ENCODE measurements at regions not wholly inside any gene's neighbourhood (a gene's known extent, or its start where the extent isn't known, plus 50 kb on each side); places are given as distances from the start of the nearest gene placed in this dataset.
"Not testable (repeated sequence)": the region's sequence is repeated elsewhere in the genome, so short reads cannot be mapped to it uniquely, and the experiment has no call there.

- no peak for DNase-seq (ENCODE audit: low read depth in 2 of 2)
Observed at GRCh38 chr11:16536513-16536912, 180.2 kb upstream of the SOX6 start.

GRCh38 chr11:16528639-16529038 lies 172.3 kb upstream of the SOX6 start:
- DNase-seq (ENCODE audit: low read depth in 2 of 2), result no peak

- no peak for DNase-seq (ENCODE audit: low read depth in 2 of 2)
Observed at GRCh38 chr11:16527525-16528246, 171.3 kb upstream of the SOX6 start.

GRCh38 chr11:16526947-16527346 lies 170.6 kb upstream of the SOX6 start:
- DNase-seq (ENCODE audit: low read depth in 2 of 2), result no peak

- DNase-seq (ENCODE audit: low read depth in 2 of 2), result not testable (repeated sequence)
Observed at GRCh38 chr11:16520713-16521112, 164.4 kb upstream of the SOX6 start.

GRCh38 chr11:16512899-16513241 lies 156.5 kb upstream of the SOX6 start:
- DNase-seq (ENCODE audit: low read depth in 2 of 2), result no peak

GRCh38 chr11:16512198-16512898 lies 156.0 kb upstream of the SOX6 start:
- DNase-seq (ENCODE audit: low read depth in 2 of 2), result no peak

GRCh38 chr11:16511116-16512114 lies 155.1 kb upstream of the SOX6 start:
- DNase-seq (ENCODE audit: low read depth in 2 of 2), result no peak

GRCh38 chr11:16505481-16505880 lies 149.1 kb upstream of the SOX6 start:
- DNase-seq (ENCODE audit: low read depth in 2 of 2), result no peak

GRCh38 chr11:16503891-16504290 lies 147.5 kb upstream of the SOX6 start:
- not testable (repeated sequence) for DNase-seq (ENCODE audit: low read depth in 2 of 2)

- DNase-seq (ENCODE audit: low read depth in 2 of 2), result no peak
Observed at GRCh38 chr11:16494918-16495691, 138.8 kb upstream of the SOX6 start.

GRCh38 chr11:16484434-16484833 lies 128.1 kb upstream of the SOX6 start:
- DNase-seq (ENCODE audit: low read depth in 2 of 2), result no peak

- DNase-seq (ENCODE audit: low read depth in 2 of 2), result no peak
Observed at GRCh38 chr11:16474659-16475058, 118.3 kb upstream of the SOX6 start.

- no peak for DNase-seq (ENCODE audit: low read depth in 2 of 2)
Observed at GRCh38 chr11:16469968-16470367, 113.6 kb upstream of the SOX6 start.

GRCh38 chr11:16468735-16469453 lies 112.5 kb upstream of the SOX6 start:
- DNase-seq (ENCODE audit: low read depth in 2 of 2), result no peak

- no peak for DNase-seq (ENCODE audit: low read depth in 2 of 2)
Observed at GRCh38 chr11:16460508-16460907, 104.2 kb upstream of the SOX6 start.

- DNase-seq (ENCODE audit: low read depth in 2 of 2), result no peak
Observed at GRCh38 chr11:16456366-16456765, 100.0 kb upstream of the SOX6 start.

- no peak for DNase-seq (ENCODE audit: low read depth in 2 of 2)
Observed at GRCh38 chr11:16454289-16454863, 98.0 kb upstream of the SOX6 start.

GRCh38 chr11:16448123-16448717 lies 91.9 kb upstream of the SOX6 start:
- no peak for DNase-seq (ENCODE audit: low read depth in 2 of 2)

- DNase-seq (ENCODE audit: low read depth in 2 of 2), result no peak
Observed at GRCh38 chr11:16441461-16441860, 85.1 kb upstream of the SOX6 start.
